T-helper 2 cell (primary cell): ENCODE measurements at regions not wholly inside any gene's neighbourhood (a gene's known extent, or its start where the extent isn't known, plus 50 kb on each side); places are given as distances from the start of the nearest gene placed in this dataset.
"Not testable (repeated sequence)": the region's sequence is repeated elsewhere in the genome, so short reads cannot be mapped to it uniquely, and the experiment has no call there.

ENCODE experiments used
- DNase-seq, 5 experiments: peaks; one replicate each; pipeline versions ENCODE4 v3.0.0 to v3.0.0-alpha.2; 2012 to 2022

DNA sequence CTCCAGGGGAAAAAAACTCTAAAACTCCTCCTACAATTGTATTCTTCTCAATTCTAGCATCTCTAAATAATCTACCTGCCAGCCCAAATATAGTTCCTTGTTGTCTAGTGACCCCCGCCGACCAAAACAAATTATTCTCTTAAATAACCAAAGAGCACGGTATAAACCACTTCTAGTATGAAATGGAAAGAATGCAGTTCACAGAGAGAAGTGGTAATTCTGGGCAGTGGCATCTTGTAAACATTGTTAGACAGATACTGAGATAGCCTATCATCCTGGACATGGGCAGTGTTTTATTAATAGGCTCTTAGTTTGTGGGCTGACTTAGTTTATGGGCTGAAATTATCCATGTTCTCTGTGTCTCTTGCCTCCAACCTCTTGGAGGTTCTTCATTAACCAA, 1412.6 kb upstream of the CDH9 start:
- no peak for DNase-seq

DNA sequence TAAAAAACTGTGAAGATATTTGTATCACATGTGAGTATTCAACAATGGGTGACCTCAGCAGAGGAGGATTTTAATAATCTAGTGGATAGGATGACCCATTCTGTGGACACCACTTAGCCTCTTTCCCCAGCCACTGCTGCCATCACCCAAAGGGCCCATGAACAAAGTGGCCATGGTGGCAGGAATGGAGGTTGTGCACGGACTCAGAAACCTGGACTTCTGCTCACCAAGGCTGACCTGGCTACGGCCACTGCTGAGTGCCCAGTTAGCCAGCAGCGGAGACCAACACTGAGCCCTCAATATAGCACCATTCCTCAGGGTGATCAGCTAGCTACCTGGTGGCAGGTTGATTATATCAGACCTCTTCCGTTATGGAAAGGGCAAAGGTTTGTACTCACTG, 1410.4 kb upstream of the CDH9 start:
- no peak for DNase-seq

DNA sequence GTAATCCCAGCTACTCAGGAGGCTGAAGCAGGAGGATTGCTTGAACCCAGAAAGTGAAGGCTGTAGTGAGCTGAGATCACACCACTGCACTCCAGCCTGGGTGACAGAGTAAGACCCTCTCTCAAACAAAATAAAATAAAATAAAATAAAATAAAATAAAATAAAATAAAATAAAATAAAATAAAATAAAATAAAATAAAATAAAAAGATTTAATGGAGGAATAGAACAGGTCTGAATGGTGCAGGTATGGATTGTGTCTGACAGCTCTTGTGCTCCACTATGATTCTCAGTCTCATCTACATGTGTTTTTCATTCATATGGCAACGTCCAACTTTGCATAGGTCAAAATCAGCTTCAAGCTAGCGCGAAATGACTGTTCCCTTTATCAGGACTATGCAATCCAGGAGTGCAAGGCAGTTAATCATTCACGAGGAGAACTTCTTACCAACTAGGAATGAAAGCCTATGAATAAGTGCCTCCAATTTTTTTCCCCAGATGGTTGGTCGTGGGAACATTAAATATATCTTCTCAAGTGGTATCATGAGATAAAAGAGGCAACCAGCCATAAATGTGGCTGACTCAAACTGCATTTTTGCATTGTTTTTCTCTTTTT, 1392.3 kb upstream of the CDH9 start:
- DNase-seq: no peak

DNA sequence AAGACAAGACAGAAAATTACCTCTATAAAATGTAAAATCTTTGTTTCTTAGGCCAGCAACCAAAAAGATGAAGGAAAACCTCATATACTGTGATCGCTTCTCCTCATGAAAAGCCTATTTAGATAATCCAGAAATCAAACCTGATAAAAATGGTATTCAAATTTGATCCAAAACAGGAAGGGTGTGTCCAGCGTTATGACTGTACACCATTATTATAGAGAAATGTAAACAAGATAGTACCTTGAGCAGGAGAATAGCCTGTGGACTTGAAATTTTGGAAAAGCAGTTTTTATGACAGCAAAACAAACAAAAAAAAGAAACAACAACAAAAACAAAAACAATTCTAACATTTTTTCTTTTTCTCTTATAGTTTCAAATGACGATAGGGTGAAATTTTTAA, 1382.8 kb upstream of the CDH9 start:
- DNase-seq: no peak

DNA sequence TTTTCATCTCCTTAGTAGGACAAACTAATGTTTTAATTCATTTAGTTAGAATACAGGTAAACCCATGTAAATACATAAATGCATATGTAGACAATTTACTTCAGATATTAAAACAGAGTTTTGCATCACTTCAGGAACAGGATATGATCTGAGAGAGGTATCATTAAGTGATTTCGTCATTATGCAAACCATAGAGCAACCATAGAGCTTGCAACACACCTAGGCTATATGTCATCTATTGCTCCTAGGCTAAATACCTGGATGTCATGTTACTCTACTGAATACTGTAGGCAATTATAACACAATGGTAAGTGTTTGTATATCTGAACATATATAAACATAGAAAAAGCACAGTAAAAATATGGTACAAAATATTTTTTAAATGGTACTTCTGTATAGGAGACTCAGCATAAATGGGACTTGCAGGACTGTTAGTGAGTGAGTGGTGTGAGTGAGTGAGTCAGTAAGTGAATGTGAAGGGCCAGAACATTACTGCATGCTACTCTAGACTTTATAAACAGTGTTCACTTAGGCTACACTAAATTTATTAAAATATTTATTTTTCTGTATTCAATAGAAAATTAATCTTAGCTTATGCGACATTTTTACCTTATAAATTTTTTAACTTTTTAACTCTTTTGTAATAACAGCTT, 1377.5 kb upstream of the CDH9 start:
- no peak for DNase-seq

DNA sequence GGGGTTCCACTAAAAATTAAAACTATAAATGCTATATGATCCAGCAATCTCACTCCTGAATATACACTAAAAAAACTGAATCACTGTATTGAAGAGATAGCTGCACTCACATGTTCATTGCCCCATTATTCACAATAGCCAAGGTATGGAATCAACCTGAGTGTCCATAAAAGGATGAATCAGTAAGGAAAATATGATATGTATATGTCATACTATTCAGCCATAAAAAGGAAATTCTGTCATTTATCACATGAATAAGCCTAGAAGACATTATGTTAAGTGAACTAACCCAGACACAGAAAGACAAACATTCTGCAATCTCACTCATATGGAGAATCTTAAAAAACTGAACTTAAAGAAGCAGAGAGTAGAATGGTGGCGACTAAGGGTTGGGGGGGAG, 1376.2 kb upstream of the CDH9 start:
- no peak for DNase-seq

DNA sequence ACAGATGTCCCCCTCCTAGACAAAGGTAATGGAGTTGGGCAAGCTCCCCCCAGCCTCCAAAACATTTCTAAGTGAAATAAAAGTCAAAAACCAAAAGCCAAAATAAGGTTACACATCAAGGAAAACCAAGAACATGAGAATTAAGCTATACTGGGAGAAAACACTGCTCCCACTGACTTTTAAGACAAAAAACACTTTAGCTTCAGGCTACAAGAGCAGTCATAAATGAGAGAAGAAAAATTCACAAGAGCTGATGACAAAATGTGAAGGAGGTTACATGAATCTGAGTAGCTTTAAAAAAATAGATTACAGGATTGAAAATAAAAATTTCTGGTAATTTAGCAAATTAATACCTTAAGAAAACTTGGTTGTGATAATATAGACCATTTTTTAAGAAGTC, 1370.3 kb upstream of the CDH9 start:
- no peak for DNase-seq

DNA sequence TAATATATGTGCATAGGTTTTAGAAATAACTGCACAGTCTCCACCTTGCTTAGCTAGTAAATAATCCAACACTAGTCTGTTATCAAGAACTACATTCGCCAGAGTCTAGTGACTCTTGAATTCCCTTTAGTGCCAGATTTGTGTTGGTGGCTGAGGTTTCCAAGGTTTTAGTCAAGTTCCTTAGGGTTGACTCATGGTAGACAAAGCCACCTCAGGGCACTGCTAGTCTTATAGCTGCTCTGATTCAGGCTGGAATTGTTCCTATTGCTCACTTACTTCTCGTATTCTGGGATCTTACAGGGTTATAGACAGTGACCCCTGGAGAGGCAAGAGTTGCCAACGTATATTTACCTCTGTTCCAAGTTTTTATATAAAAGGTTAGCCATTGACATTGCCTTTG, 1369.8 kb upstream of the CDH9 start:
- DNase-seq: no peak

DNA sequence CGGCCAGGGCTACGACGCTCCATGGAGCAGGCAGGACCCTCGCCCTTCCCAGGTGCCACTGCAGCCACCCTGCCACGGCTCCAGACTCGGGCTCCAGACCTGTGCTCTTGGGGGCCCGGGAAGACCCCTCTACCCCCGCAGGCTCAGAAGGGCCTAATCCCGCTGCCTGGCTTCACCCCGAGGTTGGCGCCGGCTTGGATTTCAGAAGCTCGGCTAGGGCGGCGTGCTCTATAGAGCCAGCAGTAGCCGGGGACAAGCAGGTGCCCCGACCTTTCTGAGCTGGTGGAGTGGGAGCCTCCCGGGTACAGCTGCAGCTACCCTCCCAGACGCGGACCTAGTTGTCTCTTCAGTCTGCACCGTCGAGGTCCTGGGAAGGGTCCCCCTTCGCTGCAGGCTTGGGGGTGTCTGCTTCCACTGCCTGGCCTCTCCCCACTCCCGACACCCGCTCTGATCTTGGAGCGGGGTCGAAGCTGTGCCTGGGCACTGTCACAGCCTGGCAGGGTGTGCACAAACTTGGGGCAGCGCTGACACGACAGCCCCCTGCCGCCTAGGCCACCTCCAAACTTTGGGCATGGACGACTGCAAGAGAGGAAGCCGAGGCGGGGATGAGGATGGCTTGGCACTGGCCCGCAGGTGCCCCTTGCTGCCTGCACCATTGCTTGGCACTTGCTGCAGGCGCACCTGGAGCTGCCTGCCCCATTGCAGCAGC, 1366.1 kb upstream of the CDH9 start:
- DNase-seq: no peak

DNA sequence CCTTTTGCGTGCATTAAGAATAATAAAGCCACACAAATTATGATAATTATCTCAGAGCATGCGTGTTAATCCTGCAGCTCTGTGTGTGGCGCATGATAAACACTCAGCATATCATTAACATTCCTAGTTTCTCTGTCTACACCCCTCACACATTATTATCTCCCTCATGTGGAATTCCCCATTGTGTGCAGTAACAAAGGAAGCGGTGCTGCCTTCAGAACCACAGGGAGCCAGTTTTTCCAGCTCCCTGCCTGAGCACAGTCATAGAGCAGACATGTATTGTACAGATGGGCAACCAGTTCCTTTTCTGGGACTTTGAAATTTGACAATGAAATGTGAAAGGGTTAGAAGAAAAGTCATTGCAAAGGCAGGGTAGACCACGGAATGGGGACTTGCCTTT, 1365.5 kb upstream of the CDH9 start:
- no peak for DNase-seq

DNA sequence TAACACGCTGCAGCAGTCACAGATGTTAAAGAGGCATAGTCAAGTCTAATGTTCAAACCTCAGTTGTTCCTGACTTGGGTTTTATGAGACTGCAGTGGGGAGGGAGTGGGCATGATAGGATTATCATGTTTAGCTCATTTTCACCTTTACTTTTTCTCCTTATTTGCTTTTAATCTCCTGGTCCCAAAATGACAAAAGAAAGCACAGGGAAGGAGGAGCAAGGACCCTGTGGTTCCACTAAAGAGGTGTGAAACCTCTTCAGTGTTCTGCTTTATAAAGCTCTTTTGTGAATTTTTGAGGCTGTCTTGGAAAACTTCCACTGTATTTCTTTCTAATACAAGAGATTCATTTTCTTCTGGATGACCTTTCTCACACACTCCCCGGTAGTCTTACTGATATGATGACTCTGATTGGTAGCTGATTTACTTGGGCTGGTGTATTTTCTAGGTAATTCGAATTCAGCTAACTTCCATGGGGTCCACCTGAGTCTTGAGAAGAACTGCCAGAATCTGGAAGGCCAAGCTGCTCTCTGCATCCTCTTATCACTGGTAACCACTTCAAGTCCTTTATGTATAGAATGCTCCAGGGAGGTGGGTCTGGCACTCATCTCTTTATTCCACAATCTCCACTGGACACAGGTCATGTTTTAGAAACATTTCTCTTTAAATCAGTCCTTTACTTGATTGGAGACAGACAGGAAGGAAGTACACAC, 1364.4 kb upstream of the CDH9 start:
- no peak for DNase-seq

DNA sequence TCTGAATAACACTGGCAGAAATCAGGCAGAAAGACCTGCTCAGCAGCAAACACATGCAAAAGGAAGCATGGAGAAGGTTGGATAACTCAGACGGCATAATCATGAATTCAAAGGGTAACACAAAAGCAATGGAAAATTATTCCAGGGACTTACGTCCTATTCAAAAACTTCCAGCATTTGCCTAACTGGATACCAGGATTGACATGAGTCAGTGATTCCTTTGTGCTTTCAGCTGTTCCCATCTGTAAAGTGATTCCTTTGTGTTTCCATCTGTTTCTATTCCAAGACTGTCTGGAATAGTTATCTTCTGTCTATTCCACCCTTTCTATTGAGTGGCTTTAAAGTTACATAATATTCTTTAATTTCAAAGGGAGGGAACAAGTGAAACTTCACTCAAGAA, 1361.7 kb upstream of the CDH9 start:
- no peak for DNase-seq

DNA sequence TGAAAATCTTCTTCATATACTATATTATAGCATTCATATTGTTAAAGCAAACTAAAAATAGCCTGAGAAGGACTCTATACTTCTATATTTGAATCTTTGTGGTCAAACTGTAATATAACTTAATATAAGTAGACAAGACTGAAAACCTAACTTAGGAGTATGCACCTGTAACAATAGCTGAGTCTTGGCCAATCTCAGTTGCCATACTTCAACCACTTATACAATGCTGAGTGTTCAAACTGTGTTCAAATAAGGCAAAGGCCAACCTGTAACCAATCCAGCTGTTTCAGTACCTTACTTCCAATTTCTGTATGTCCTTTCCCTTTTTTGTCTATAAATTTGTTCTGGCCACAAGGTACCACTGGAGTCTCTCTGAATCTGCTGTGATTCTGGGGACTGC, 1360.8 kb upstream of the CDH9 start:
- DNase-seq: no peak

DNA sequence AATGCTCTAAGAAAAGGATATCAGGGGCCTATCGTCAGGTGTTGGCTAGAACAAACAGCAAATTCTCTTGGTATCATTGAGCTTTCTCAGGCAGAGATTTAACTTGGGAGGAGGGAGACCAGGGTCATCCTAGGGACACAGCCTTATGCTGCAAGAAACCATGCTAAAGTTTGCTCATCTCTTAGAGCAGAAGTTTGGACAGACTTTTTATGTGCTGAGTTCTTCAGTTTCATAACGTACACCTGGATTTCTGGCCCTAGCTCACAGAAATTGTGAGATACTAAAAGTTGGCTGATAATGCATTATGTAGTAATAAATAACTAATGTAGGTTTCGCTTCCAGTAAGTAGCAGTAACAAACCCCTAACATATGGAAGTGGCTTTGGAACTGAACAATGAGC, 1359.8 kb upstream of the CDH9 start:
- DNase-seq: no peak

DNA sequence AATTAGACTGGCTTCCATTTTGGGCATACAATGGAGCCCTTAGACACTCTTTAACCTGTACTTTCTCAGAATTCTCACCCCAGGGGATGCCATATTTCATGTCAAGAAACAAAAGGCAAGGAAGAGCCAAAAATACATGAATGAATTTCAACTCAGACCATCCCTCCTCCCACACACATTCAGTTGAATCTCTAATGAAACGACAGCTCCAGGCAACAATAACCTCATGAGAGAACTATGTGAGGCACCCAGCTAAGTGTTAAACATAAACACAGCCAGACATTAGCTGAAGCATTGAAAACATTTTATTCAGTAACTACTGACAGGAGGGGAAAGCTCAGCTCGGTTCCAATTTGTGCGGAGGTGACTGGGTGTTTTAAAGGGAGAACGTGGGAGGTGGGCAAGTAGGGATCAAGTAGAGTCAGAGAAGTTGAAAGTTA, 1359.1 kb upstream of the CDH9 start:
- no peak for DNase-seq

DNA sequence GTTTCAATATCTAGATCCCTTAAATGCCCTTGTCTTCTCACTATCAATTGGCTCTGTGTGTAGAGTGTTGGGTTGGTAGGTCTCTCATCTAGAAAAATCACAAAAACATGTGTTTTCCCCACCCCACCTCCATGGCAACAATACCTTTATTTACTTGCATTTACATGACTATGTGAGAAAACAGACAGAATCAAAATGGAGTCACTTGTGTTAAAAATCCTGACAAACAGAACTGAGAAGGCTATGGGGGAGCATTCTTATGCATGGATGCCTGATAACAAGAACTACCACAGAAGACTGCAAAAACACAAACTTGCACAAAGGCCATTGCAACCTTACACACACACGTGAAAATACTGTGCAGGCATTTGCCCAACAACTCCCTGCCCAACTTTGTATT, 1352.9 kb upstream of the CDH9 start:
- no peak for DNase-seq

DNA sequence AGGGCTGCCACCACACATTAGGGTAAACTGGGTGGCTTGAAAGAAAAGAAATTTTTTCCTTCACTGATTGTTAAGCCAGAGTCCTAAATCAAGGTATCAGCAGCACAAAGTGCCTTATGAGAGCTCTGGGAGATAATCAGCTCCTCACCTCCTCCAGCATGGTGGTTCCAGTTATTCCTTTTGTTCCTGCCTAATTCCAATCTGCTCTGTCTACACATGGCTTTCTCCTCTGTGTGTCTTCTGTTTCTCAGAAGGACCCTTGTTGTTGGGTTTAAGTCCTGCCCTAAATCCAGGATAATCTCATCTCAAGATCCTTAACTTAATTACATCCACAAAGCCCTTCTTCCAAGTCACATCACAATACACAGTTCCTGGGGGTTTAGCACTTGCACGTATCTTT, 1352.0 kb upstream of the CDH9 start:
- DNase-seq: no peak

DNA sequence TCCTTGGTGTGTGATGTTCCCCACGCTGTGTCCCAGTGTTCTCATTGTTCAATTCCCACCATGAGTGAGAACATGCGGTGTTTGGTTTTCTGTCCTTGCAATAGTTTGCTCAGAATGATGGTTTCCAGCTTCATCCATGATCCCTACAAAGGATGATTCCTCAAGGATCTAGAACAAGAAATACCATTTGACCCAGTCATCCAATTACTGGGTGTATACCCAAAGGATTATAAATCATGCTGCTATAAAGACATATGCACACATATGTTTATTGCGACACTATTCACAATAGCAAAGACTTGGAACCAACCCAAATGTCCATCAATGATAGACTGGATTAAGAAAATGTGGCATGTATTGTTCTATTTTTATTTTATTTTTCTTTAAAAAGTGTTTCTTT, 1351.3 kb upstream of the CDH9 start:
- not testable (repeated sequence) for DNase-seq

DNA sequence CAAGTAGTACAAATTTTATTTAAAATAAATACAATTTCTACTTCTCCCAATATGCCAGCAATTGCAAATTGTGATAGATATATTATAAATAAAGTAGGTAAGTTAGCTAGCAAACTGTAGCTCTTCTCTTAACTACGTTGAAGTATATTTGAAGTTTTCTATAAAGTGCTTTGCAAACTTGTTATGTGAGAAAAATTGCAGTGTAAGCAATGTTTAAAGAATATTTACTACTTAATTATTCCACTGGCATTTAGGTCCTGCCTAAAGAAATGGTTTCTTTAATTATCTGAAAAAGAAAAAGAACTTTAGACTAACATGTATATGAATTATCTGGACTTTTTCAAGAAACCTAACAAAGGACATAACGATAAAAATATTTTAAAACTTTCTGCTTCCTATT, 1350.0 kb upstream of the CDH9 start:
- no peak for DNase-seq

DNA sequence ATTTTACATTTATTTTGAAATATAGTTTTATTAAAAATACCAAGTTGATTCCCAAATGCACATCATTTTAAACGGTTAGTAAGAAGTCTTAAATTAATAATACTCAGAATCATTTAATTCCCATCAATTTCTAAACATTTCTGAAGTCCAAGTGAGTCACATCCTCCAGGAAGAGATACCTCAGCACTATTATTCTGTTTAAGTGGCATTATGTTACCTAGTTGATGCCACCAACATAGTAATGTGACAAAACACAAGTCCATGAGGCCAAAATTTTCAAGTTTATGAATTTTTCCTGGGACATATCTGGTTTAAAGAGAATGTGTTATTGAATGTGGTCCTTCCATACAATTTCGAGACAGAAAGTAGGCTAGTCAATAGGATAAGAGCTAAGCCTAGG, 1348.3 kb upstream of the CDH9 start:
- no peak for DNase-seq

DNA sequence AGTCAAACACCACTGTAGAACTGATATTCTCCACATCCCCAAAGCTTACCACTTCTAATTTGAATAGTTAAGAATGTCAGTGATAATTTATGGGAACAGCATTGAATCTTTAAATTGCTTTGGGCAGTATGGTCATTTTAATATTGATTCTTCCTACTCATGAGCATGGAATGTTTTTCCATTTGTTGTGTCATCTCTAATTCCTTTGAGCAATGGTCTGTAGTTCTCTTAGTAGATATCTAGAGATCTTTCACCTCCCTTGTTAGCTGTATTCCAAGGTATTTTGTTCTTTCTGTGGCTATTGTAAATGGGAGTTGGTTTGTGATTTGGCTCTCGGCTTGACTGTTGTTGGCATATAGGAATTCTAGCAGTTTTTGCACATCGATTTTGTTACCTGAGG, 1341.8 kb upstream of the CDH9 start:
- no peak for DNase-seq

DNA sequence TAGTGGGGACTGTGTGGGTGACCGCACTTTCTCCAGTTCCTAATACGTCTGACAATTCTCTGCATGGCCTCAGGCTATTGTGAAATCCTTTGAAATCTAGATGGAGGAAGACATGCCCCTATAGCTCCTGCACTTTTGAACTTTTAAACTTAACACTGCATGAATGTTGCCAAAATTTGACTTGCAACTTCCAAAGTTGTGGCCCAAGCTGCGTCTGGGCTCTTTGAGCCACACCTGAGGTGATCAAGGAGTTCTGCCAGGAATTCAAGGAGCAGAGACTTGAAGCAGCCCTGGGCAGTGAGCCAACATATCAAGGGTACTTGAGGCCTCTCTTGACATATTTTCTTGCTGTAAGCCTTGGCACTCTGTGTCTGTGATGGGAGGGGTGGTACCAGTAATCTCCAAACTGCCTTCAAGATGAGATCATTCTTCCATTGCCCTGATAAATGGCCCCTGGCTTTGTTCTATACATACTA, 1336.1 kb upstream of the CDH9 start:
- DNase-seq: no peak

DNA sequence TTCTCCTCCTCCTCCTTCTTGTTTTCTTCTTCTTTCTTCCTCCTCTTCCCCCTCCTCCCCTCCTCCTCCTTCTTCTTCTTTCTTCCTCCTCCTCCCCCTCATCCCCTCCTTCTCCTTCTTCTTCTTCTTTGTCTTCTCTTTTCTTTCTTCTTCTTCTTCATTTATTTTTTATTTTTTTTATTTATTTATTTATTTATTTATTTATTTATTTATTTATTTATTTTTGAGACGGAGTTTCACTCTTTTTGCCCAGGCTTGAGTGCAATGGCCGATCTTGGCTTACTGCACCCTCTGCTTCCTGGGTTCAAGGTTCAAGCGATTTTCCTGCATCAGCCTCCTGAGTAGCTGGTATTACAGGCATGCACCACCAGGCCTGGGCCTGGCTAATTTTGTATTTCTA, 1332.5 kb upstream of the CDH9 start:
- DNase-seq: no peak

DNA sequence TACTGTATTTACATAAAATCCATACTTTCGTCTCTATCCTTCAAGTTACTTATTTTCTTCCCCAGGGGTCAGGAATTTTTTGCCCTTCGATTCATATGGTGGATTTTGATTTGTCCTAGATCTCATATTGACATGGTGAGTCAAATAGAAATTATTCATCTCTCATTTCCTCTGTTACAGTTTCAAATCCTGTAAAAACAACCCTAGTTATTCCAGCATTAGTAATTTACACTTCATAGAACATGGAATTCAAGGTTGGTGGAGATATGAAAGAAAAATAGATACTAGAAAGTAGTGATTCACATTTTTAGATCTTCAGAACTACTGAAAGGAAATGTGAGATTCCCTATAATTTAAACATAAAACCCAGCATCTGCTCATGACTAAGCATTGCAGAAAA, 1331.0 kb upstream of the CDH9 start:
- DNase-seq: no peak
